HEK293 (cell line): ENCODE measurements at regions not wholly inside any gene's neighbourhood (a gene's known extent, or its start where the extent isn't known, plus 50 kb on each side); places are given as distances from the start of the nearest gene placed in this dataset.

Experiments used
- CTCF ChIP-seq: fragments of 450-650 bp; formaldehyde crosslinking; IDR thresholded peaks from 2 replicates; pipeline ENCODE4 v1.5.1; 2016; ENCODE audit warnings: missing biosample characterization, missing genetic modification characterization
- HIC1 ChIP-seq: fragments of 450-650 bp; formaldehyde crosslinking; IDR thresholded peaks from 2 replicates; pipeline ENCODE4 v1.5.1; 2016; ENCODE audit warnings: missing biosample characterization, missing genetic modification characterization
- KLF1 ChIP-seq: fragments of 450-650 bp; formaldehyde crosslinking; IDR thresholded peaks from 2 replicates; pipeline ENCODE4 v1.5.1; 2016; ENCODE audit warnings: missing biosample characterization, missing genetic modification characterization
- MYNN ChIP-seq: fragments of 450-650 bp; formaldehyde crosslinking; IDR thresholded peaks from 2 replicates; pipeline ENCODE4 v1.5.1; 2016; ENCODE audit warnings: missing biosample characterization, missing genetic modification characterization, borderline replicate concordance
- PRDM10 ChIP-seq: fragments of 450-650 bp; formaldehyde crosslinking; IDR thresholded peaks from 2 replicates; pipeline ENCODE4 v1.5.1; 2016; ENCODE audit warnings: missing biosample characterization, missing genetic modification characterization
- YY1 ChIP-seq: fragments of 450-650 bp; formaldehyde crosslinking; IDR thresholded peaks from 2 replicates; pipeline ENCODE4 v1.5.1; 2018; ENCODE audit warnings: missing biosample characterization, missing genetic modification characterization
- ZBTB44 ChIP-seq: fragments of 450-650 bp; IDR thresholded peaks from 2 replicates; pipeline ENCODE4 v1.5.1; 2018; ENCODE audit warnings: missing biosample characterization, mild to moderate bottlenecking, missing genetic modification characterization
- ZEB2 ChIP-seq: fragments of 450-650 bp; formaldehyde crosslinking; IDR thresholded peaks from 2 replicates; pipeline ENCODE4 v1.5.1; 2016; ENCODE audit warnings: missing biosample characterization, missing genetic modification characterization
- ZNF10 ChIP-seq: fragments of 450-650 bp; formaldehyde crosslinking; IDR thresholded peaks from 2 replicates; pipeline ENCODE4 v1.5.1; 2017; ENCODE audit warnings: missing biosample characterization, missing genetic modification characterization
- ZNF146 ChIP-seq: fragments of 450-650 bp; formaldehyde crosslinking; IDR thresholded peaks from 2 replicates; pipeline ENCODE4 v1.5.1; 2016; ENCODE audit warnings: missing biosample characterization, missing genetic modification characterization
- ZNF169 ChIP-seq: fragments of 450-650 bp; formaldehyde crosslinking; IDR thresholded peaks from 2 replicates; pipeline ENCODE4 v1.5.1; 2016; ENCODE audit warnings: missing biosample characterization, missing genetic modification characterization
- ZNF362 ChIP-seq: fragments of 450-650 bp; formaldehyde crosslinking; IDR thresholded peaks from 2 replicates; pipeline ENCODE4 v1.5.1; 2016; ENCODE audit warnings: missing biosample characterization, missing genetic modification characterization
- ZNF707 ChIP-seq: fragments of 450-650 bp; formaldehyde crosslinking; IDR thresholded peaks from 2 replicates; pipeline ENCODE4 v1.5.1; 2016; ENCODE audit warnings: missing biosample characterization, missing genetic modification characterization

GRCh38 chr12:125434131-125434530 is 368.9 kb downstream of the AACS start:
- TF ChIP-seq ZNF146, result no peak
- no peak for TF ChIP-seq ZNF10 (tag by site-specific recombination)
- TF ChIP-seq ZBTB44 (tag by site-specific recombination), result no peak
- TF ChIP-seq MYNN (tag by site-specific recombination), result no peak
- no peak for TF ChIP-seq CTCF (tag by site-specific recombination)
- TF ChIP-seq ZEB2 (tag by site-specific recombination), result no peak
- TF ChIP-seq PRDM10 (tag by site-specific recombination), result no peak
- TF ChIP-seq ZNF362 (tag by site-specific recombination), result no peak
- no peak for TF ChIP-seq ZNF169 (tag by site-specific recombination)
- no peak for TF ChIP-seq HIC1 (tag by site-specific recombination)
- TF ChIP-seq YY1, result no peak
- TF ChIP-seq KLF1 (tag by site-specific recombination), result no peak
- TF ChIP-seq ZNF707 (tag by site-specific recombination), result no peak
